ENCODE measurements at regions not wholly inside any gene's neighbourhood (a gene's known extent, or its start where the extent isn't known, plus 50 kb on each side); places are given as distances from the start of the nearest gene placed in this dataset.

DNA sequence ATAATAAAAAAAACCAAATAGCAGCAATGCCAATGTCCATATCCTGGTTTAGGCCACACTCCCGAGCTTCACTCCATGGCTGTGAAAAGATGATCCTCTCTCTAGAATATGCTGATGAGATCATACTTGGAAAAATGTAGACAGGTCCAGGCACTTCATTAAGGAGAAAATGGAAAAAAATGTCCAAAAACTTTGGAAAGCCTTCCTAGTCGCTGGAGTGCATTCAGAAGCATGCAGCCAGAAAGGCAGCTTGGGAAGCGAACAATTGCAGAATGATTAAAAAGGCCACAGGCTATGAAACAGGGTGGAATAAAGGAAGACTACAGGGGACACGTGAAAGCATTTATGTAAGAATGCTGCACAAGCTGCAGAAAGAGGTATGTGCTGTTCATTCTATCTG is 165.6 kb upstream of the HCCS start:
- Histone ChIP-seq H3K9me3 (no peaks in the 10 kb centered on the region), H3K4me3 (no peak overlapping the region), H3K36me3 (no peaks in the 10 kb centered on the region), H3K27me3 (no peaks in the 10 kb centered on the region), H3K27ac (no peak overlapping the region), H3K4me1 (no peaks in the 10 kb centered on the region)
- DNase-seq (ENCODE audit: low spot score in 2 of 2): no peak
- 28% methylated on average over 4 of the region's 4 CpGs for whole genome bisulfite sequencing
- TF ChIP-seq, protein P1, sequence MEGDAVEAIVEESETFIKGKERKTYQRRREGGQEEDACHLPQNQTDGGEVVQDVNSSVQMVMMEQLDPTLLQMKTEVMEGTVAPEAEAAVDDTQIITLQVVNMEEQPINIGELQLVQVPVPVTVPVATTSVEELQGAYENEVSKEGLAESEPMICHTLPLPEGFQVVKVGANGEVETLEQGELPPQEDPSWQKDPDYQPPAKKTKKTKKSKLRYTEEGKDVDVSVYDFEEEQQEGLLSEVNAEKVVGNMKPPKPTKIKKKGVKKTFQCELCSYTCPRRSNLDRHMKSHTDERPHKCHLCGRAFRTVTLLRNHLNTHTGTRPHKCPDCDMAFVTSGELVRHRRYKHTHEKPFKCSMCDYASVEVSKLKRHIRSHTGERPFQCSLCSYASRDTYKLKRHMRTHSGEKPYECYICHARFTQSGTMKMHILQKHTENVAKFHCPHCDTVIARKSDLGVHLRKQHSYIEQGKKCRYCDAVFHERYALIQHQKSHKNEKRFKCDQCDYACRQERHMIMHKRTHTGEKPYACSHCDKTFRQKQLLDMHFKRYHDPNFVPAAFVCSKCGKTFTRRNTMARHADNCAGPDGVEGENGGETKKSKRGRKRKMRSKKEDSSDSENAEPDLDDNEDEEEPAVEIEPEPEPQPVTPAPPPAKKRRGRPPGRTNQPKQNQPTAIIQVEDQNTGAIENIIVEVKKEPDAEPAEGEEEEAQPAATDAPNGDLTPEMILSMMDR (IDR thresholded peaks at IDR 0.05): no peak
- no peak for TF ChIP-seq POLR2A (IDR thresholded peaks at IDR 0.05)
- TF ChIP-seq EP300 (IDR thresholded peaks at IDR 0.05): no peak
- no peak for TF ChIP-seq POLR2AphosphoS5 (IDR thresholded peaks at IDR 0.05)

DNA sequence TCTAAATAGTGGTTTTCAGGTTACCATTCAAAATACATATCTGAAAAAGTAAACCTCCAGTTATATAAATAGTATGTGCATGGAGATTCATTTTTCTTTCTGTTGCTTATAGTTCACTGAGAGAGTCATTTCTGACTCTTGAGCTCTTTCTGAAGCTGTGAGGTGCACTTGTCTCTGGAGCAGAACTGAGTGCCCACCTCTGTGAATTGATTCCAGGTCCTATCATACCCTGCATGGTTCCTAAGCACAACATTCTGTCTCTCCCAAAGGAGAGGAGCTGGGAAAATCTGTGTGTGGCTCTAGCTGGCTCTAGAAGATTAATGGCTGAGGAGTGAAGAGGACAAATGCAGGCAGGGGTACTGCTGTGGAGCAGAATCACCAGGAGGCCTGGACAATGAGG is 161.6 kb upstream of the HCCS start:
- Histone ChIP-seq H3K27ac (no peak overlapping the region), H3K4me3 (no peak overlapping the region), H3K36me3 (no peaks in the 10 kb centered on the region), H3K9me3 (no peaks in the 10 kb centered on the region), H3K27me3 (no peaks in the 10 kb centered on the region), H3K4me1 (no peaks in the 10 kb centered on the region)
- no peak for DNase-seq (ENCODE audit: low spot score in 2 of 2)
- TF ChIP-seq POLR2A (IDR thresholded peaks at IDR 0.05) (no peak), EP300 (IDR thresholded peaks at IDR 0.05) (no peak), POLR2AphosphoS5 (IDR thresholded peaks at IDR 0.05) (no peak)
- TF ChIP-seq, protein P1 (IDR thresholded peaks at IDR 0.05): no peak

DNA sequence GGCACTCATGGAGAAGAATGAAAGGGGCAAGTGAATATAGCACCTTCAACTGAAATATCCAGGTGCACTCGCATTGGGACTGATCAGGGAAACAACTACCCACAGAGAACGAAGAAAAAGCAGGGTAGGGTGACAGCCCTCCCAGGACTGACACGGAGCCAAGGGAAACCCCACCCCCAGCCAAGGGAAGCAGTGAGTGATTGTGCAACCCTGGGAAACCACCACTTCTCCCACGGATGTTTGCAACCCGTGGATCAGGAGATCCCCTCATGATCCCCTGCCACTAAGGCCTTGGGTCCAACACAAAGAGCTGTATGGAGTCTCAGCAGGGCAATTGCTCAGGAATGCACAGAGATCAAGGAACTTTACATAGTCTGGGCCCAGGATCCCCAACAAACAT is 158.5 kb upstream of the HCCS start:
- Histone ChIP-seq H3K4me3 (no peak overlapping the region), H3K9me3 (no peaks in the 10 kb centered on the region), H3K36me3 (no peaks in the 10 kb centered on the region), H3K27me3 (no peaks in the 10 kb centered on the region), H3K4me1 (no peaks in the 10 kb centered on the region), H3K27ac (no peak overlapping the region)
- no peak for DNase-seq (ENCODE audit: low spot score in 2 of 2)
- no peak for TF ChIP-seq POLR2AphosphoS5 (IDR thresholded peaks at IDR 0.05)
- no peak for TF ChIP-seq POLR2A (IDR thresholded peaks at IDR 0.05)
- no peak for TF ChIP-seq EP300 (IDR thresholded peaks at IDR 0.05)
- TF ChIP-seq, protein P1 (IDR thresholded peaks at IDR 0.05): no peak
- WGBS: 60% methylated on average over 5 of the region's 5 CpGs

DNA sequence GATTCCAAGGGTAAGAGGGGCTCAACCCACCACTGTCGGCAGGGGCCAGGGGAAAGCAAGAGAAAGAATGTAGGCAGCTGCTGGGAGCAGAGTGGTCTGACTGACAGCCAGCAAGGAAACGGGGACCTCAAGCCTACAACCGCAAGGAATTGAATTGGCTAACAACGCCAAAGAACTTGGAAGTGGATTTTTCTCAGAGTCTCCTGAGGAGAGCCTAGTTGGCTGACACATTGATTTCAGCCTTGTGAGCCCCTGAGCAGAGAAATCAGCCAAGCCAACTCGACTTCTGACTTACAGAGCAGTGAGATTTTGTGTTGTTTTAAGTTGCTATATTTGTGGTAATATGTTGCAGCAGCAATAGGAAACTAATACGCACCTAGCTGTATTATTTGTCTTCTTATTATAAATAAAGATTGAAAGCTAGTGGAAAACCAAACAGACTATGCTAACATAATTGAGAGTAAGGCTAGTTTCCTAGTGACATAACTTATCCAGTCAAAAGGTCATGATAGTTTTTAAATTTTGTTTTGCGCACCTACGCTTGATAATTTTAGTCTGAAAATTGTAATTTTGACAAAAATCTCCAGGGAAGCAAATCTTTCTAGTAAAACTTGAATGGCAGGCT is 145.8 kb upstream of the HCCS start:
- DNase-seq (ENCODE audit: low spot score in 2 of 2): no peak
- TF ChIP-seq EP300 (IDR thresholded peaks at IDR 0.05): no peak
- no peak for TF ChIP-seq POLR2A (IDR thresholded peaks at IDR 0.05)
- no peak for TF ChIP-seq POLR2AphosphoS5 (IDR thresholded peaks at IDR 0.05)
- TF ChIP-seq, protein P1 (IDR thresholded peaks at IDR 0.05): no peak
- Histone ChIP-seq H3K4me3 (no peak overlapping the region), H3K9me3 (no peaks in the 10 kb centered on the region), H3K27me3 (no peaks in the 10 kb centered on the region), H3K27ac (no peak overlapping the region), H3K36me3 (no peaks in the 10 kb centered on the region), H3K4me1 (no peaks in the 10 kb centered on the region)
- WGBS: 80% methylated on average over 8 of the region's 8 CpGs

DNA sequence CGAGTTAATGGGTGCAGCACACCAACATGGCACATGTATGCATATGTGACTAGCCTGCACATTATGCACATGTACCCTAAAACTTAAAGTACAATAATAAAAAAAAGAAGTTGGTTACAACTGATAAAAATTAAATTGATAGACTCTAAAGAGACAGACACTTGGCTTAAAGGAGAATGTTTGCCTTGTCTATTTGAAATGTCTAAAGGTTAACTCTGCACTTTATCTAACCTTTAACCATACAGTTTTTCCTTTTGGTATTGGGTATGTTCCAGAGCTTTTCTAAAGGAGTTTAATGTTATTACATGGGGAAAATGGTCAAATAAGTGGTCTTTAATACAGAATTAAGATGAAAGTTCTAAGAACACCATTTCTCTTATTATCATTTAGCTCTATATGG is 145.1 kb upstream of the HCCS start:
- H3K27me3 ChIP-seq: no peaks in the 10 kb centered on the region
- H3K36me3 ChIP-seq: no peaks in the 10 kb centered on the region
- TF ChIP-seq, protein P1 (IDR thresholded peaks at IDR 0.05): no peak
- TF ChIP-seq POLR2A (IDR thresholded peaks at IDR 0.05): no peak
- TF ChIP-seq POLR2AphosphoS5 (IDR thresholded peaks at IDR 0.05): no peak
- TF ChIP-seq EP300 (IDR thresholded peaks at IDR 0.05): no peak
- DNase-seq (ENCODE audit: low spot score in 2 of 2): no peak
- no peak overlapping the region for H3K4me3 ChIP-seq
- H3K9me3 ChIP-seq: no peaks in the 10 kb centered on the region
- WGBS: 58% methylated on average over 1 of the region's 1 CpG
- no peaks in the 10 kb centered on the region for H3K4me1 ChIP-seq
- H3K27ac ChIP-seq: no peak overlapping the region
